Suprapubic skin (tissue), 4 donors: ENCODE measurements at regions not wholly inside any gene's neighbourhood (a gene's known extent, or its start where the extent isn't known, plus 50 kb on each side); places are given as distances from the start of the nearest gene placed in this dataset.

Source experiments
- EP300 ChIP-seq: sonication (generic); formaldehyde crosslinking; IDR thresholded peaks from one replicate; pipeline ENCODE4 v1.6.1; 2017; ENCODE audit warnings: antibody characterized with exemption
- POLR2A ChIP-seq, 2 donors: fragments of 450-650 bp; IDR thresholded peaks; one replicate each; pipeline ENCODE4 v1.6.1; 2017; ENCODE audit warnings: antibody characterized with exemption in 2 of 2, mild to moderate bottlenecking in 2 of 2, moderate library complexity in 2 of 2
- POLR2AphosphoS5 ChIP-seq, 3 donors: sonication (generic); formaldehyde crosslinking; IDR thresholded peaks; one replicate each; pipeline ENCODE4 v1.6.1; 2017; ENCODE audit warnings: antibody characterized with exemption in 3 of 3
- TF ChIP-seq, protein P1 (sequence below), 2 donors: fragments of 200-600 bp in 1 of 2; fragments of 450-650 bp in 1 of 2; sonication (generic) in 1 of 2; IDR thresholded peaks; one replicate each; pipeline ENCODE4 v1.5.1; 2016 to 2019; ENCODE audit warnings: antibody characterized with exemption in 2 of 2, mild to moderate bottlenecking in 1 of 2, moderate library complexity in 1 of 2

GRCh38 chr22:47356511-47357011 lies 594.1 kb downstream of the TBC1D22A start:
- no peak for TF ChIP-seq POLR2A (IDR thresholded peaks at IDR 0.05)
- no peak for TF ChIP-seq POLR2AphosphoS5 (IDR thresholded peaks at IDR 0.05)
- TF ChIP-seq, protein P1, sequence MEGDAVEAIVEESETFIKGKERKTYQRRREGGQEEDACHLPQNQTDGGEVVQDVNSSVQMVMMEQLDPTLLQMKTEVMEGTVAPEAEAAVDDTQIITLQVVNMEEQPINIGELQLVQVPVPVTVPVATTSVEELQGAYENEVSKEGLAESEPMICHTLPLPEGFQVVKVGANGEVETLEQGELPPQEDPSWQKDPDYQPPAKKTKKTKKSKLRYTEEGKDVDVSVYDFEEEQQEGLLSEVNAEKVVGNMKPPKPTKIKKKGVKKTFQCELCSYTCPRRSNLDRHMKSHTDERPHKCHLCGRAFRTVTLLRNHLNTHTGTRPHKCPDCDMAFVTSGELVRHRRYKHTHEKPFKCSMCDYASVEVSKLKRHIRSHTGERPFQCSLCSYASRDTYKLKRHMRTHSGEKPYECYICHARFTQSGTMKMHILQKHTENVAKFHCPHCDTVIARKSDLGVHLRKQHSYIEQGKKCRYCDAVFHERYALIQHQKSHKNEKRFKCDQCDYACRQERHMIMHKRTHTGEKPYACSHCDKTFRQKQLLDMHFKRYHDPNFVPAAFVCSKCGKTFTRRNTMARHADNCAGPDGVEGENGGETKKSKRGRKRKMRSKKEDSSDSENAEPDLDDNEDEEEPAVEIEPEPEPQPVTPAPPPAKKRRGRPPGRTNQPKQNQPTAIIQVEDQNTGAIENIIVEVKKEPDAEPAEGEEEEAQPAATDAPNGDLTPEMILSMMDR (IDR thresholded peaks at IDR 0.05) = no peak
- TF ChIP-seq EP300 = no peak
